HG03571 (cell line): ENCODE measurements at regions not wholly inside any gene's neighbourhood (a gene's known extent, or its start where the extent isn't known, plus 50 kb on each side); places are given as distances from the start of the nearest gene placed in this dataset.

Experiments
- ATAC-seq: cut with Tn5 transposase; IDR thresholded peaks from one replicate; pipeline ENCODE4 v1.9.1; 2021; ENCODE audit not compliant: unreplicated experiment

- no peak for ATAC-seq
These were observed 54.8 kb downstream of the CCDC71L start for GRCh38 chr7:106606120-106606519.

- ATAC-seq: no peak
These were observed 56.0 kb downstream of the CCDC71L start for GRCh38 chr7:106604971-106605370.

- ATAC-seq: no peak
These were observed 56.5 kb downstream of the CCDC71L start for GRCh38 chr7:106604303-106604924.

DNA sequence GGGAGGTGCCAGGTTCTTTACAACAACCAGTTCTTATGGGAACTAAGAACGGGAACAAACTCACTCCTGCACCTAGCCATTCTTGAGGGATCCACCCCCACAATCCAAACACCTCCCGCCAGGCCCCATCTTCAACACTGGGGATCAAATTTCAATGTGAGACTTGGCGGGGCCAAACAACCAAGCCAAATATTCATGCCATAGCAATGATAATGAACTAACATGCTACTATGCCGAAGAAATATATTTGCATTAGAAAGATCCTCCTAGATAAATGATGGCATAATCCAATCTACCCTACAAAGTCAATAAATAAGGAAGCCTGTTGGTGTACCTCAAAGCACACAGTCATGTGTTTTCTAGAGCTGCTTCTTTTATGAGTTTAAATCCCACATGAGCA, 57.6 kb downstream of the CCDC71L start:
- no peak for ATAC-seq

- ATAC-seq: no peak
These were observed 58.9 kb downstream of the CCDC71L start for GRCh38 chr7:106602062-106602461.

DNA sequence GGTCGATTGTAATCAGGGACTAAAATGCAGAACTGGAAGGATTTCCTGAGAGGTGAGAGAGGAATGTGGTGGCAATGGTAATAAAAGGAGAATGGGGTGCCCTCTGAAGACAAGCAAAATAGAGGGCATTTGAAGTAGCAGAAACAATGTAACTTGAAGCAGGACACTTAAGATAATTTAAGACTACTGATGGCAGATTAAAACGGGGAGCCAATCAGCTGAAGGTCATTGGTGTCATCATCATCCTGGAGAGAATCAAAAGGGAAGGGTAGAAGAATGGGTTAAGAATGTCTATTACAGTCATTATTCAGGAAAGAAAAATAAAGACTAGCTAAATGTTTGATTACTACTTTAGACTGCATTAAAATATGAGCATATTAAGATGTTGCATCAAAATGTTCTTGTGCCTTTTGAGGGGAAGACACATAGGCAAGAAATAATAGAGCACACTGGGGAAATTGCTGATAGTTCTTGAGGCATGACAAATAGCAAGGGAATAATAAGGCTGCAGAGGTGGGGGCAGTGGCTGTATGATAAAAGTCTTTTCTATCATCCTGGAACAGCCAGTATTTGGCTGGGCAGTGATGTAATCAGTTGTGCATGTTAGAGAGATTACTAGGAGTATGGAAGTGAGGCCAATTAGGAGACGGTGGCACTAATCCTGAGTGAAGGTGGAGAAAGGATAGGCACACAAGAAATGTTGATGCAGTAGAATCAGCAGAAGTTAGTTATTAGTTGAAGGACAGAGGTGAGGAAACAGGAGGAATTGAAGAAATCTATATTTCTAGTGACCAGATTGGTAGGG, 60.2 kb downstream of the CCDC71L start:
- no peak for ATAC-seq

DNA sequence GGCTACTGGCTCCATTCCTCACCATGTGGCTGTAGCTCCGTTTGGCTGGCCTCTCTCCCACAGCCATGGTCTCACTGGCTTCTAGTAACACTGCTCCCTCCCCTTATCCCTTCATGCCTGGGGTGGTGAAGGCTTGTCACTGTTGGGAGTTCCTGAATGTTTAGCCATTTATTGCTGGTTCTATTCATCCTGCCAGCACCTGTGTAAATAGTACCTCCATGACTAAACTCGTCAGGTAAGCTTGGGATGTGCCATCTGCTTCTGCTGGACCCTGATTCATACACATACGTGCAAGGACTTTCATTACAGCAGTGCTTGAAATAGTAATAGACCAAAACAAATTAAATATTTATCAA, 61.6 kb downstream of the CCDC71L start:
- ATAC-seq: no peak

DNA sequence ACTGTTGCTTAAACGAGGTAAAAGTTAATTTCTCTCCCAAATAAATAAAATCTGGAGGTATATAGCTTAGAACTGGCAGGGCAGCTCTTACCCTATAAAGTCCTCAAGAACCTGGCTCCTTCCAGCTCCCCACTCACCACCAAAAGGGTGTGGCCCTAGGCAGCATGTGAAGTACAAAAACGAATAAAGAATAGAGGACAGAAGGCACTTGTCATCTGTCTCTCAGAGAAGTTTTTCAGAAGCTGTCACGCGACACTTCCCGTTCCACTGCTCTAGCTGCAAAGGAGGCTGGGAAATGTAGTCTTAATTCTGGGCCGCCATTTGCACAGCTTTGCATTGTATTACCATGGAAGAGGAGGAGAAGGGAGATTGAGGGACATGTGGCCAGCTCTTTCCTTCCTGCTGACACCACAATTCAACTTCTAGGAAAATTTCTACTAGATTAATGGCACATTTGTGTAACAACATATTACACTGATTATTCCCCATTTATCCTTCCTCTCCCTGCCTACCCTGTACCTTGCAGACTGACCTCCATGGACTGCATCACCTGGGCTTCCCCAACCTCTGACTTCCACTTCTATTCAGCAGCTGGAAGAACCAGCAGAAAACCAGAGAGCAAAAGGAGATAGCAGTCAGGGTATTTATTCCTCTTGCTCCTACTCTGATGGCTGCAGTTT, 62.2 kb downstream of the CCDC71L start:
- peak; percentile 93 for ATAC-seq

DNA sequence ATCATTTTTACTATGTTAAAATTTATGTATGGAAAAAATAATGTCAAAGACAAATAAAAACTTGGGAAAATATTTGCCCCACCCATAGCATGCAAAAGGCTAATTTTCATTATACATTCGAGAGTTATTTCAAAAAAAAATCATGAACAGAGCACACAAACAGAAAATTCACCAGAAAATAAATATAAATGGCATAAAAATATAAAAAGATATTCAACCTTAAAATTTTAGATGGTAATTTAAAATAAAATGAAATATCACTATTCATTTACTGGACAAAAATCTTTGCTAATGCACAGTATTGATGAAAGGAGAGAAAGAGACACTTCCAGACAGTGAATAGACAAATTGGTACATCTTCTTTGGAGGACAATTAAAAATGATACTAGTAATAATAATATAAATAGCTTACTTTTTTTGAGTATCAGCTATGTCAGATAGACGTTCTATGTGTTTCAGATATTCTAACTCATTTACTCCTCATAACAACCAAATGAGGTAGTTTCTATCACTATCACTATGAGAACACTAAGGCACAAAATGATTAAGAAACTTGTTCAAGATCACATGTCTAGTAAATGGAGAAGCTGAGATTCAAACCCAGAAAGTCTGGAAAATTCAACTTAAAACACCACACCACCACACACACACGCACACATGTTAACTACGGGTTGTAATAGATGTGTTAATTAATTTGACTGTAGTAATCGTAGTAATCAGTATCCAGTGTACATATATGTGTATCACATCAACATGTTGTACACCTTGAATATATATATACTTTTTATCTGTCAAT, 63.0 kb downstream of the CCDC71L start:
- no peak for ATAC-seq

- no peak for ATAC-seq
These were observed 63.9 kb downstream of the CCDC71L start for GRCh38 chr7:106597014-106597413.

DNA sequence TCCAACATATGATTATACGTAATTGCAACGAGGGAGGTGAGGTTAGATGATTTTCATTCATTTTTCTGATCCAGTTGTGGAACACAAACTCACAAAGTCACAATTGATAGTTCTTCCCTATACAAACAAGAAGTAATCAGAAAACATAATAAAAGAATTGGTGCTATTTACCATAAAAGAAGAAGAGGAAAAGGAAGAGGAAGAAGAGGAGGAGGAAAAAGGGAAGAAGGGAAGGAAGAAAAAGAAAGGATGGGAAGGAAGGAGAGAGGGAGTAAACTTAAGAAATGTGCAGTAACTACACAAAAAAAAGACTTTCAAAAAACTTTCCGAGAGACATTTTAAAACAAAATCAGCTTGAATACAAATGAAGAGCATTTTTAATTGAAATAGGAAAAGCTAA, 65.0 kb downstream of the CCDC71L start:
- ATAC-seq: no peak

DNA sequence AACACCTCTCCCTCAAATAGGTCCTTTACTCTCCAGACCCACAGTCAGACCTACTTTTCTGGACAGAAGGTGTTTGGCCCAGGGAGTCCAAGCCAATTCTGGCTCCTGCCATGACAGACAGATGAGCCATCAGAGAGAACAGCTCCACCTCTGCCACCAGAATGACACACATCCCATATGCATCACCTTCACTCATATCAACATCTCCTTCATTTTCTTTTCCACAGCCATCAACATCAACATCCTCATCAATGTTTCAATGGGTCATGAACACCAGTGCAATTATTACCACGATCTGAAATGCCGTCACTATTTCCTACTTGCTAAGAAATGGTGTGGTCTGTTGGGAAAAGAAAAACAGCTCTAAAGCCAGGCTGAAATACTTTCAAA, 67.9 kb downstream of the CCDC71L start:
- no peak for ATAC-seq

- no peak for ATAC-seq
These were observed 68.5 kb downstream of the CCDC71L start for GRCh38 chr7:106592282-106593027.

DNA sequence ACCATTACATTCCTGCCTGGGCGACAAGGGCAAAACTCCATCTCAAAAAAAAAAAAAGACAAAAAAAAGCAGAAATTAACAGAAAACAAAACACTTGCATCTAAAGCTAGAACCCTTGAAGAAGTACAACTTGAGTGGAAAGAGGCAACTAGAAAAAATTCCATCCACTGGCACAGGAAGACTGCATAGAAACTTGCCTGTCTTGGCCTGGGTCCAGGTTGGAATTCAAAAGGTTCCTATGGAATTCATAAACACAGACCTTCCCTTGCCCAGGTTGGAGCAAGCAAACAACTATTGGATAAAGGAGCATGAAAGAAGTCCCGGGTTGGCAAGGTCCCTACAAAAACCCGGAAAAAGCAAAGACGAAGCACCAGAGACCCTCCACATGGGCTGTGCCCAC, 69.8 kb downstream of the CCDC71L start:
- no peak for ATAC-seq

DNA sequence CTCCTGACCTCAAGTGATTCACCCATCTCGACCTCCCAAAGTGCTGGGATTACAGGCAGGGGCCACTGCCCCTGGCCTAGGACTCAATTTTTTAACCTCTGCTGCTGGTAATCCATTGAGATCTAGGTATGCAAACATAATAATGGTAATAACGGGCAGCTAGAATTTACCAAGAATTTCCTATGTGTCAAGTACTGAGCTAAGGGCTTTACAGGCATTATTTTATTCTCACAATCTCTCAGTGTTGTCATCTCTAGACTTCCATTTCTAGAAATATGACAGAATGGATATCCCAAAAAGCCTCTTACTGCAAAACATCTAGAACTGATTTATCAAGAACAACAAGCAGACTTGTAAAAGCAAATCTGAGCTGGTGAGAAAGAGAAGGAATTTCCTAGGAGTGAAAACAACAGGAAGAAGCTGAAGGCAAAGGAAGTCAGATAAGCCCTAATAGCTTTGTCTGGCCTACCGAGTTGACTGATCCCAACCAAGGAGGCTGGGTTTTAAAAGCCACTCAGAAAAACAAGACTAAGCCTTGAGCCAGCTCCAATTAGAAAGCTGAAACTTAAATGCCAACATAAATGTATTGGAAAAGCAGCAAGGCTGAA, 70.6 kb downstream of the CCDC71L start:
- ATAC-seq: no peak

- ATAC-seq: no peak
These were observed 71.6 kb downstream of the CCDC71L start for GRCh38 chr7:106589198-106589879.

- ATAC-seq: no peak
These were observed 72.3 kb downstream of the CCDC71L start for GRCh38 chr7:106588422-106589197.

GRCh38 chr7:106584914-106585759, 75.8 kb downstream of the CCDC71L start:
- no peak for ATAC-seq
